MG63 (cell line): ENCODE measurements at regions not wholly inside any gene's neighbourhood (a gene's known extent, or its start where the extent isn't known, plus 50 kb on each side); places are given as distances from the start of the nearest gene placed in this dataset.
"Not testable (repeated sequence)": the region's sequence is repeated elsewhere in the genome, so short reads cannot be mapped to it uniquely, and the experiment has no call there.

Experiments
- DNase-seq: peaks from one replicate; pipeline ENCODE4 v3.0.0-alpha.2; 2020
- H3K27me3 ChIP-seq: fragments of 250-450 bp; sonication (Bioruptor Pico); 2 replicates; pipeline ENCODE4 v1.5.1; 2020; ENCODE audit warnings: mild to moderate bottlenecking, moderate library complexity
- H3K36me3 ChIP-seq: fragments of 250-450 bp; sonication (Bioruptor Pico); 2 replicates; pipeline ENCODE4 v1.5.1; 2020; ENCODE audit warnings: mild to moderate bottlenecking, moderate library complexity
- H3K4me3 ChIP-seq: fragments of 250-450 bp; sonication (Bioruptor Pico); 2 replicates; pipeline ENCODE4 v1.5.1; 2020; ENCODE audit warnings: mild to moderate bottlenecking, moderate library complexity
- H3K9me3 ChIP-seq: fragments of 250-450 bp; sonication (Bioruptor Pico); 2 replicates; pipeline ENCODE4 v1.5.1; 2020; ENCODE audit warnings: mild to moderate bottlenecking, moderate library complexity

DNA sequence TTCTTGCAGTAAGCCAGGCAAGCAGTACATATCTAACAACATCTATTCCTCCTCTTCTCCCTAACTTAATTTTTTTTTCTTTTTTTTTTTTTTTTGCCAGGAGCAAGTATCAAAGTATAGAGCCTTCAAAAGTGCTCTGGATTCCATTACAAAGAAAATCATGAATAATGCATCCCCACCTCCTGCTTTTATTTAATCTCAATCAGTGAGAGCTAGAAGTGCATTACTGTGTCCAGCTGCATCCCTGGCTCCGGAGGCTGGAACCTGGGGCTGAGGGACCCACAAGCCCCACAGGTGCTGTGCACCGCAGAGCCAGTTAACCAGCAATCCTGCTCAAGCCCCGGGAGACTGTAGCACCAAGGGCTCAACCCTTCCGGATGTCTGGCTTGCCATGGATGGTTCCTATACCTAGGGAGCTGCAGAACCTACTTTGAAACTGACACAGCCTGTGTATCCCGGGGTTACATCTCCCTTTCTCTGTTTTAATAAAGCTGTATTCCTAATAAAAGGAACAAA lies 455.9 kb upstream of the RUNX1 start:
- H3K4me3 ChIP-seq = no peak overlapping the region
- no peaks in the 10 kb centered on the region for H3K36me3 ChIP-seq
- H3K27me3 ChIP-seq = no peaks in the 10 kb centered on the region
- no peak for DNase-seq
- no peaks in the 10 kb centered on the region for H3K9me3 ChIP-seq

DNA sequence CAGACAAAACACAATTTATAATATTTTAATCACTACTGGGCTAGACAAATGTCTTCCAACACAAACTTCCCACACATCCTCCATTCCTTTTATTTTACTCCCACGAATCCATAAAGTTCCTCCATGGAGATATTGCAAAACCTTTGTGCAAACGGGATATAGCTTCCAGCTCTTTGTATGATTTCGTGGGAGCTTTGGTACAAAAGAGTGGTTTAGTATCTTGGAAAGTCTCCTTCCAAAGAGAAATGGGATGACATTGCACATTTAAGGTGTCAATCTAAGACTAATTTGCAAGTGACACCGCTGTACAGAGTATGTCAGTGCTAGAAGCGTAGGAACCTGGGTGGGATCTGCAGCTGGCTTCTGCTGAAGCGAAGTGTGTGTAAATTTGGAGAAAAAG lies 455.2 kb upstream of the RUNX1 start:
- Histone ChIP-seq H3K9me3 (no peaks in the 10 kb centered on the region), H3K27me3 (no peaks in the 10 kb centered on the region), H3K4me3 (no peak overlapping the region), H3K36me3 (no peaks in the 10 kb centered on the region)
- DNase-seq = no peak

DNA sequence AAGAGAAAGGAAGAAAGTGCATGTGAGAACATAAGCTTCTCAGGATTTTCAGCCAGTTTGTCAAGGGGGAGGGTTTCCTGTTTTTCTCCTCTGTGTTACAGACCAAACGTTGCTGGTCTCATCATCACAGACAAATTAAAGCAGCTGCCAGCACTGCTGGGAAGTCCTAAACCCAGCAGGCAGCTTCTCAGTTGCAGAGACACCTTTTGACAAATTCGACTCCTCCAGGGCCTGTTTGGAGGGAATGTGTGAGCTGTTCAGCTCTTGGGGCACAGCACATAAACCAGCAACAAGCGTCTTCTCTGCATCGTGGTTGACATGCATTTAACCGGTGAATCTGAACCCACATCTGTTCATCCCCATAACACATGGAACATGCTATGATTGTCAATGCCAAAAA lies 454.6 kb upstream of the RUNX1 start:
- DNase-seq = no peak

DNA sequence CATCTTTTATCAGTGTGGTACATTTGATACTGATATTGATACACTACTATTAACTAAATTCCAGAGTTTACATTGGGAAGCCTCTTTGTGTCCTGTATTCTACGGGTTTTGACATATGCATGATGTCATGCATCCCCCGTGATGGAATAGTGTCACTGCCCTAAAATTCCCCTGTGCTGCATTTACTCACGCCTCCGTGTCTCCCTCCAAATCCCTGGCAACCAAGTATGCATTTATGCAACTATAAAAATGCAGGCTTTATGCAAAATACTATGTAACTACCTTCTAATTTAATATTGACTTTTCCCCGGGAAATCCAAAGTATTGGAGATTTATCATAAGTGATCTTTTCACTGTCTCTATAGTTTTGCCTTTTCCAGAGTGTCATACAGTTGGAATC lies 453.7 kb upstream of the RUNX1 start:
- Histone ChIP-seq H3K27me3 (no peaks in the 10 kb centered on the region), H3K4me3 (no peak overlapping the region), H3K36me3 (no peaks in the 10 kb centered on the region), H3K9me3 (no peaks in the 10 kb centered on the region)
- no peak for DNase-seq

More for the DNA sequence above, 454.6 kb upstream of the RUNX1 start:
- H3K36me3 ChIP-seq = no peaks in the 10 kb centered on the region
- no peaks in the 10 kb centered on the region for H3K27me3 ChIP-seq
- no peaks in the 10 kb centered on the region for H3K9me3 ChIP-seq
- no peak overlapping the region for H3K4me3 ChIP-seq

DNA sequence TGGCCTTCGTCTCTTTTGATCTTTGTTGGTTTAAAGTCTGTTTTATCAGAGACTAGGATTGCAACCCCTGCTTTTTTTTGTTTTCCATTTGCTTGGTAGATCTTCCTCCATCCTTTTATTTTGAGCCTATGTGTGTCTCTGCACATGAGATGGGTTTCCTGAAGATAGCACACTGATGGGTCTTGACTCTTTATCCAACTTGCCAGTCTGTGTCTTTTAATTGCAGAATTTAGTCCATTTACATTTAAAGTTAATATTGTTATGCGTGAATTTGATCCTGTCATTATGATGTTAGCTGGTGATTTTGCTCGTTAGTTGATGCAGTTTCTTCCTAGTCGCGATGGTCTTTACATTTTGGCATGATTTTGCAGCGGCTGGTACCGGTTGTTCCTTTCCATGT lies 448.4 kb upstream of the RUNX1 start:
- not testable (repeated sequence) for H3K4me3 ChIP-seq, H3K9me3 ChIP-seq, H3K36me3 ChIP-seq, DNase-seq, H3K27me3 ChIP-seq

DNA sequence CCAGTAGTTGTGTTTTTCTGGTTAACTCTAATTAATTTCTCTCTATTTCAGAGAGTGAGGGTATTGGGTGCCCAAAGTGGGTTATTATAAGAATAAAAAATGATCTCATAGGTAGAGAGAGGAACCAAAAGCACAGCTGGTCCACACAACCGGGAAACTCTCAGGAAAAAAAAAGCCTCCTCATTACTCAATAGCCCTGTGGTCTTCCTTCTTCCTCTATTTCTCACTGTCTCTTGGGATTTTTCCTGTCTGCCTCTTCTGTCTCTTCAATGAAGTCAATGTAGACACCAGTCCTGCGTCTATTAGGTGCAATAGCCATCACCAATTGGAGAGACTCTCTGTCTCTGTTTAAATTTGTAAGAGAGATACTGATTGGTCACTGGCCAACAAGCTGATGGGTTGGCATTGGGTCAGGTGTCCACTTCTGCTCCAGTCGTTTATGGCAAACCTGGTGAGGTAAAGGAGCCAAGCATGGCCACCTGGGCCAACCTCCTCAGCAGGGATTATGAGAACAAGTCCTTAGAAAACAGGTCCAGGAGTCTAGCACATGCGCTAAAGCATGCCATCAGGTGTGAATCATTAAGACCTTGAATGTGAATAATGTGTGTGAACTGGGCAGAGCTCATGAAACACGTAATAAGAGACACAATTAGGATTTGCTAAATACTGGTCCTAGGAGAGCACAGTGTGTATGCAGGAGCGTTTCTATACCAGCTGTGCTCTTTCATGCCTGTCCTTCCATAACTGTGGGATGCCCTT lies 443.0 kb upstream of the RUNX1 start:
- H3K27me3 ChIP-seq = no peaks in the 10 kb centered on the region
- no peak overlapping the region for H3K4me3 ChIP-seq
- no peak for DNase-seq
- no peaks in the 10 kb centered on the region for H3K36me3 ChIP-seq
- no peaks in the 10 kb centered on the region for H3K9me3 ChIP-seq

DNA sequence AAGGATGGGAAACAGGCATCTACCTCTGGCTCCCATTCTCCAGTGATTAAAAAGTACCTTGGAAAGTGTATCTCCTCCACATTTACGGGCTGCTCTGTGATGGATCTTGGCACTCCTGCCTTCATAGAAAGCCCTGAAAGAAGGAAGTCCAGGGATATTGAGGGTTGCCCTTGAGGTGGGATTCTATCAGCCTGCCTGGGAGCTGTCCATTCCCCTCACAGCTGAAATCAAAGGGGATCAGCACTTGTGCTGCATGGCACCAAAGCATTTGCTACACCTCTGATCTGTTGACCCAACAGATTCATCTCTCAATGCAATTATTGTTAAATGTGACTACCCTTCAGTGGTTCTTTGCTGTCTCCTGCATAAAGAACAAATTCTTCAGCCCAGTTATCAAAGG lies 442.0 kb upstream of the RUNX1 start:
- Histone ChIP-seq H3K9me3 (no peaks in the 10 kb centered on the region), H3K36me3 (no peaks in the 10 kb centered on the region)
- DNase-seq = no peak

DNA sequence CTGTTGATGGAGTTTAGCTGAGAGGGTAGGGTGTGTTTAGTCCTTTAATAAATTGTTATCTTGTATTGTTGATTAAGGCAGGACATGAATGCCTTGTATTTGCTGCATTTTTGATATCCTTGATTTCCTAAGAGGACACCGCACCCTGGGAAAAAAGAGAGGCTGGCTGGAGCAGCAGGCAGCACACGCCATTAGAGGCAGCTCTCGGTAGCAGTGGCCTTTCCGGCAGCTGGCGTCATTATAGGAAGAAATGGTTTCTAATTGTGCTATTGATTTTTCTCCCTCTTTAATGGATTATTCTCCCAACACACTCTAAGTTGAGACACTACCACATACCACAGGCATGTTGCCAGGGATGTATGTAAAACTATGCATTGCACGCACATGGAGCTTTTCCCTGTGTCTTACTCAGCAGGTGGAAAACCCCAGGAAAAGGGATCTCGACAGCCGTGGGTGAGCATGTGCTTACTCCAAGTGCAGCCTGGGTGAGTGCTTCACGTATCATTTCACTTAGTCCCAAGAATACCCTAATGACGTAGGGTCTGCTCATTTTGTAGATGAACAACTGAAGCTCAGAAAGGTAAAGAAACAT lies 440.4 kb upstream of the RUNX1 start:
- DNase-seq = no peak
- Histone ChIP-seq H3K9me3 (no peaks in the 10 kb centered on the region), H3K4me3 (no peak overlapping the region), H3K27me3 (no peaks in the 10 kb centered on the region; the same call in 1 of the 2 replicates), H3K36me3 (no peaks in the 10 kb centered on the region)

More for the DNA sequence above, 442.0 kb upstream of the RUNX1 start:
- Histone ChIP-seq H3K4me3 (no peak overlapping the region), H3K27me3 (no peaks in the 10 kb centered on the region)

DNA sequence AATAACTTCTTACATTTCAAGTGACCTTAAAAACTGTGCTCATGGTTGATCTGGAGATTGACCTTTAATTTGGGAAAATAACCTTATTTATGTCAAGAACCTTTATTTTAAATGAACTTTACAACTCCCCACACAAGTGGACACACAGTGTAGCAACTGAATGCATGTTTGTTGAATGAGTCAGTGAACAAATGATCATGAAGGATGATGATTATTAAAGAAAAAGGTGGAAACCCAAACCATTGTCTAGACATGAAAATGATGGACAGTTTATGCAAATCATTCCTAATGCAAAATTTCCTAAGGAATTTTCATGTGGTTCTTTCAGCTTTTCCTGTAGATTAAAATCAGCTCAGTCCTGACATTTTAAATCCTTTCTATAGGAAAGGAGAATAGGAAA lies 439.8 kb upstream of the RUNX1 start:
- no peak for DNase-seq
- Histone ChIP-seq H3K27me3 (no peaks in the 10 kb centered on the region; the same call in 1 of the 2 replicates), H3K4me3 (no peak overlapping the region), H3K9me3 (no peaks in the 10 kb centered on the region), H3K36me3 (no peaks in the 10 kb centered on the region)

DNA sequence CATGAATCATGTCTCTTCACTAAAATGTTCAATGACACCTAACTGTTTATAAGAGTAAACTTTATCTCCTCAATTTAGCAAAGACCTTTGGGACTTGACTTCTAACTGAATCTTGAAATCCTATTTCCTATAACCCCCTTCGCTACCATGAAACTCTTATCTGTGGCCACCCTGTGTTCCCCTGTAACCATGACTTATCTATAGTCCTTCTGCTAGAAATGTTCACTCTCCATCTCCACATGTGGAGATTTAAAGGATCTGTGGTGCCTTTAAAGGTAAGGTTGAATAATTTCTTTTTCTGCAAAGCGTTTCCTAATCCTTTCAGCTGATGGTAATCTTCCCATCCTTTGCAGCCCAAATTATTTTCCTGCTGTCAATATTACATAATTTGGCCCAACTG lies 436.3 kb upstream of the RUNX1 start:
- Histone ChIP-seq H3K36me3 (no peaks in the 10 kb centered on the region), H3K9me3 (no peaks in the 10 kb centered on the region), H3K4me3 (no peak overlapping the region), H3K27me3 (no peaks in the 10 kb centered on the region; the same call in 1 of the 2 replicates)
- no peak for DNase-seq

DNA sequence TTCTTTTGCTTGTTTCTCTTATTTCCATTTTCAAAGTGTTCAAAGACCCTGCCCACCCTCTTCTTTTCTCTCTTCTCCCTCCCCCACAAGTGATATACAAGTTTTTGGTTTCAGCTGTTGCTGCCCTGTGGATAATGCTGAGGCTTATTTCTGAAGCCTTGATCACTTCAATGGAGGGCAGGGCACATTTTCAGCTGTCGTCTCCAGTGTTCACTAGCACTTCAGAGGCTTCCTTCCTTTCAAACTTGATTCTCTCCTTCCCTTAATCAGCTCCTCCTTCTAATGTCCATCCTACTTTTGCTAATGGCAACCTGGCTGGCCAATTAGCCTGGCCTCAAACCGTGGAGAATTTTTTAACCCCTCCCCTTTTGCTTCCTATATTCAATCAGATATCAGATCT lies 435.7 kb upstream of the RUNX1 start:
- H3K27me3 ChIP-seq = no peaks in the 10 kb centered on the region; the same call in 1 of the 2 replicates
- peaks cover 1% of the 10 kb centered on the region; the same call in 1 of the 2 replicates for H3K9me3 ChIP-seq
- no peaks in the 10 kb centered on the region for H3K36me3 ChIP-seq
- no peak overlapping the region for H3K4me3 ChIP-seq
- DNase-seq = no peak

DNA sequence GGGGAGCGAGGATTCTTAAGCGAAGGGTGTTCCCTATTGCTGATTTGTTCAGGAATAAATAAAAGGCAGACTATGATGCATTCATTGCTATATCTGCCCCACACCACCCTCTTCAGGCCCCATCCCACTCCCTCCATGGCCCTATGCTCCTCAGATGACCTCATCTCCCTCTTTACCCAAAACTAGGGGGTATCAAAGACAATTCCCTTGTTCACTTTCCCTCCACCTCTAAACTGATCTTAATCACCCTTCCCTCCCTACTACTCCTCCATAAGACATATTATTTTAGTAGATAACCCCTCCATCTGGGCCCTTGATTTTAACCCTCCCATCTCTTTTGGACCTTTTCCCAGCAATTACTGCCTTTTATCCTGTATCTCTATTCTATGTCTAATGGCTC lies 434.9 kb upstream of the RUNX1 start:
- Histone ChIP-seq H3K36me3 (no peaks in the 10 kb centered on the region), H3K9me3 (peaks cover 4% of the 10 kb centered on the region; the same call in 1 of the 2 replicates), H3K27me3 (no peaks in the 10 kb centered on the region; the same call in 1 of the 2 replicates), H3K4me3 (no peak overlapping the region)
- no peak for DNase-seq

DNA sequence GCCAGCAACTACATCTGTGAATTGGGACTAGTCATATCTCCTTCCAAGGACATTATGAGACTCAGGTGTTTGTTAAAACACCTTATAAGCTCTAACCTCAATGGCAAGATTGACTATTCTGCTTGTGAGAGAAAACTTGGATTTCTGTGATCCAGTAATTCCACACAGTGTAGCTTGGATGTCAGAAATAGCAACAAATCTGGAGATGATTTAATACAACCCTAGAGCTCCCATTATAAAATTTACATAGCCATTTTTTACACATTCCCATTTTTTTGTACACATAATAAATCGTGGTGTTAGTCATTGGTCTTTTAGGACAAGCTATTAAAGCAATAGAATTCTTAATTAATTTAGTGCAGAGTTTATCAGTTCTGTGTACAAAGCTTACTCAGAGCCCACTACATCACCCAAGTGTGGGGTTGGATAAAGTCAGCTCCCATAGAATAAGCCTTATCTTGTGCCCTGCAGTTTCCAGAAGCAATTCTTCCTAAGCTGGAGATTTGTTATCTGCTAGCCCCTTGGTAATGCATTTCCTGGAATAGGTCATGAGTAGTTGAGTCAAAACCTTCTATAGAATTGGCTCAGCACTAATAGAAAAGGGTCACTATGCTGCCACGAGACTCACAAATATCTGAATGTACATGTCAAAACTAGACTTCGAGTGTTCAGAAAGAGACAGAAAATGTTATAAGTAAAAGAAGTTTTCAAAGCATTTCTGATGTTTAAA lies 434.0 kb upstream of the RUNX1 start:
- DNase-seq = no peak
- Histone ChIP-seq H3K4me3 (no peak overlapping the region), H3K36me3 (no peaks in the 10 kb centered on the region)

DNA sequence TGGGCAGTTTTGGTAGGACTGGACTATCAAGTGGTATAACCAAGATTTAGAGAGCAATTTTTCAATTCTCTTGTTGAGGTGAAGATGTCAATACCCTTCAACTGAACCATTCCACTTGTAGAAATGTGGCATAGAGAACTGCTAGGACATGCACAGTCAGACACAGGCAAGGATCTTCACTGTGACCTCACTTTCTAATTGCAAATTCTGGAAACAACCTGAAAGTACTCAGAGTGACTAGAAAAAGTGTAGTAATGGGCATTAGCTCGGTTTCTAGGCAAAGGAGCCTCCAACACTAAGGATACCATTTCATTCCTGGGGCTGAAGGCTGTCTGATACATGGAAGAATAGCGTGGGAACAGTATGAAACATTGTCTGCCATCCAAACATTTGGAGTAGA lies 433.0 kb upstream of the RUNX1 start:
- Histone ChIP-seq H3K27me3 (no peaks in the 10 kb centered on the region; the same call in 1 of the 2 replicates), H3K9me3 (peaks cover 4% of the 10 kb centered on the region; the same call in 1 of the 2 replicates), H3K4me3 (no peak overlapping the region), H3K36me3 (no peaks in the 10 kb centered on the region)
- DNase-seq = no peak

More for the DNA sequence above, 434.0 kb upstream of the RUNX1 start:
- peaks cover 4% of the 10 kb centered on the region; the same call in 1 of the 2 replicates for H3K9me3 ChIP-seq
- H3K27me3 ChIP-seq = no peaks in the 10 kb centered on the region; the same call in 1 of the 2 replicates

DNA sequence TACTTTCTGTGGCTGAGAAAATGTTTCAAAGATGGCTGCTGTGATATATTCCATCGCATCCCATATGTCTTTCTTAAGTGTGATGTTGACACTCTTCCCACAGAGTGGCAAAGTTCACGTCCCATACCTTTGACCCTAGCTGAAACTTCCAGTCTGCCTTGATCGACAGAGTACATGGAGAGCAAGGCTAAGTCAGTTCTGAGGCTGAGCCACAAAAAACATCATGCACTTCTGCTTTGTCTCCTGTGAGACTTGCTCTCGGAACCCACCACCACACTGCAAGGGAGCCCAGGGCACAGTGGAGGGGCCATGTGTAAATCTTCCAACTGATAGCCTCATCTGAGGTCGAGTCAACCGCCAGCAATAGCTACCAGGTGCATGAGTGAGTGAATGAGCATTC lies 431.9 kb upstream of the RUNX1 start:
- no peaks in the 10 kb centered on the region; the same call in 1 of the 2 replicates for H3K27me3 ChIP-seq
- DNase-seq = no peak
- H3K4me3 ChIP-seq = no peak overlapping the region
- H3K36me3 ChIP-seq = no peaks in the 10 kb centered on the region
- peaks cover 4% of the 10 kb centered on the region; the same call in 1 of the 2 replicates for H3K9me3 ChIP-seq

DNA sequence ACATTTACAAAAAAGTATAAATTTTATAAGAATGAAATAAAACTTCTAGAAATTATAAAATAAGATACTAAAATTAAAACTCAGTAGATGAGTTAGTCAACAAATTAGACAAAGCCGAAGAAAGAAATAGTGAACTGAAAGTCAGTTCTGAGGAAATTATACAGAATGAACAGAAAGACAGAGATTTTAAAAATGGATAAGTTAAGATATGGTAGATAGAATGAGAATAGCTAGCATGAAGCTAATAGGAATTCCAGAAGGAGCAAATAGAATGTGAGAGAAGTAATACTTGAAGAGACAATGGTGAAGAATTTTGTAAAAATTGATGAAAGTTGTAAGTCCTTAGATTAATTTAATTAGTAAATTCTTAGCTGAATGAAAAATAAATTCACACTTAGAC lies 430.4 kb upstream of the RUNX1 start:
- Histone ChIP-seq H3K9me3 (peaks cover 4% of the 10 kb centered on the region; the same call in 1 of the 2 replicates), H3K27me3 (no peaks in the 10 kb centered on the region; the same call in 1 of the 2 replicates), H3K4me3 (no peak overlapping the region), H3K36me3 (no peaks in the 10 kb centered on the region)
- DNase-seq = no peak

DNA sequence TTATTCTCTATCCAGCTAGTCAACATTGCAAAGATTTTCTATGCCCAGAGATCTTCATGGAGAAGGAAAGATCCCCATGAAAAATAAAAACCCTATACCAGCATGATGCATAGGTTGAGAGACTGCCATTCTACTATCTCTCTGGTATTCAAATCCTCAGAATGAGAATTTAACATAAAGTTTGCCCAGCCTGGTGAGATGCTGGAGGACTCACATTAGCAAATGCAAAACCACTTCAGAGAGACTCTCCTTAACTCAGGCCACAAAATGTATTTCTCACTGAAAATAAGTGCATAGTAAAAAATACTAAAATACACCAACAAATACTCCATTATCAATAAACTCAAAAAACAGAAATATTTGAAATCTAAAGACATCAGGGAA lies 430.0 kb upstream of the RUNX1 start:
- no peaks in the 10 kb centered on the region for H3K36me3 ChIP-seq
- no peak for DNase-seq
- H3K4me3 ChIP-seq = no peak overlapping the region
- peaks cover 4% of the 10 kb centered on the region; the same call in 1 of the 2 replicates for H3K9me3 ChIP-seq
- H3K27me3 ChIP-seq = no peaks in the 10 kb centered on the region
